ENCODE measurements at regions not wholly inside any gene's neighbourhood (a gene's known extent, or its start where the extent isn't known, plus 50 kb on each side); places are given as distances from the start of the nearest gene placed in this dataset.

GRCh38 chr11:24070435-24070834, 426.4 kb upstream of the LUZP2 start:
- intact Hi-C loops (cut with DNase I; ENCODE audit: low total_unique reads): no loop called here
- no peak overlapping the region for H3K27ac ChIP-seq
- no peaks in the 10 kb centered on the region for H3K9me3 ChIP-seq
- no peaks in the 10 kb centered on the region for H3K4me1 ChIP-seq
- H3K27me3 ChIP-seq: no peaks in the 10 kb centered on the region
- no peak for DNase-seq
- TF ChIP-seq, protein P1, sequence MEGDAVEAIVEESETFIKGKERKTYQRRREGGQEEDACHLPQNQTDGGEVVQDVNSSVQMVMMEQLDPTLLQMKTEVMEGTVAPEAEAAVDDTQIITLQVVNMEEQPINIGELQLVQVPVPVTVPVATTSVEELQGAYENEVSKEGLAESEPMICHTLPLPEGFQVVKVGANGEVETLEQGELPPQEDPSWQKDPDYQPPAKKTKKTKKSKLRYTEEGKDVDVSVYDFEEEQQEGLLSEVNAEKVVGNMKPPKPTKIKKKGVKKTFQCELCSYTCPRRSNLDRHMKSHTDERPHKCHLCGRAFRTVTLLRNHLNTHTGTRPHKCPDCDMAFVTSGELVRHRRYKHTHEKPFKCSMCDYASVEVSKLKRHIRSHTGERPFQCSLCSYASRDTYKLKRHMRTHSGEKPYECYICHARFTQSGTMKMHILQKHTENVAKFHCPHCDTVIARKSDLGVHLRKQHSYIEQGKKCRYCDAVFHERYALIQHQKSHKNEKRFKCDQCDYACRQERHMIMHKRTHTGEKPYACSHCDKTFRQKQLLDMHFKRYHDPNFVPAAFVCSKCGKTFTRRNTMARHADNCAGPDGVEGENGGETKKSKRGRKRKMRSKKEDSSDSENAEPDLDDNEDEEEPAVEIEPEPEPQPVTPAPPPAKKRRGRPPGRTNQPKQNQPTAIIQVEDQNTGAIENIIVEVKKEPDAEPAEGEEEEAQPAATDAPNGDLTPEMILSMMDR (IDR thresholded peaks at IDR 0.05): no peak
- H3K36me3 ChIP-seq: no peaks in the 10 kb centered on the region
- no peak overlapping the region for H3K4me3 ChIP-seq

GRCh38 chr11:24078018-24078417, 418.8 kb upstream of the LUZP2 start:
- H3K27ac ChIP-seq: no peak overlapping the region
- H3K9me3 ChIP-seq: no peaks in the 10 kb centered on the region
- no peaks in the 10 kb centered on the region for H3K27me3 ChIP-seq
- intact Hi-C loops (cut with DNase I; ENCODE audit: low total_unique reads): no loop called here
- no peak overlapping the region for H3K4me3 ChIP-seq
- H3K36me3 ChIP-seq: no peaks in the 10 kb centered on the region
- no peak for DNase-seq
- TF ChIP-seq, protein P1 (IDR thresholded peaks at IDR 0.05): no peak
- H3K4me1 ChIP-seq: no peaks in the 10 kb centered on the region

GRCh38 chr11:24082241-24082640, 414.6 kb upstream of the LUZP2 start:
- Histone ChIP-seq H3K27ac (no peak overlapping the region), H3K36me3 (no peaks in the 10 kb centered on the region), H3K9me3 (no peaks in the 10 kb centered on the region), H3K27me3 (no peaks in the 10 kb centered on the region), H3K4me1 (no peaks in the 10 kb centered on the region), H3K4me3 (no peak overlapping the region)
- DNase-seq: no peak
- intact Hi-C loops (cut with DNase I; ENCODE audit: low total_unique reads): no loop called here
- TF ChIP-seq, protein P1 (IDR thresholded peaks at IDR 0.05): no peak

DNA sequence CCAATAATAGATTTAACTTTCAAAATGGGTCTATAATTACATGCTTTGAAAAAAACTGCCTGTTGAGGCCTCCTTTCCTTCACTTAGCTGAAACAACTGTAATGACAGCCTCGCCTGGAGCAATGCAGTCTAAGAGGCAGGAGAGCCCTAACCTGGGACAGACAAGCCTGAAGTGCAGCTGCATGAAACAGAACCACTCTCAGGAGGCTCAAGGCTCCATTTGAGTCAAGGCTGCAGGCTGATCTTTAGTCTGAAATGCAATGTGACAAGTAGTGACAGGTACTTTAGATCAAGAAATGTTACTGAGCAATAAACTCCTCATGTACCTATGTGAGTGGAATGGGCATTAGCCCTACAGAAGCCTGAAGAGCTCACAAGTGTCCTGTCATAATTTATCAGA, 414.0 kb upstream of the LUZP2 start:
- Histone ChIP-seq H3K36me3 (no peaks in the 10 kb centered on the region), H3K4me1 (no peaks in the 10 kb centered on the region), H3K27me3 (no peaks in the 10 kb centered on the region), H3K9me3 (no peaks in the 10 kb centered on the region), H3K4me3 (no peak overlapping the region), H3K27ac (no peak overlapping the region)
- intact Hi-C loops (cut with DNase I; ENCODE audit: low total_unique reads): no loop called here
- no peak for DNase-seq
- TF ChIP-seq, protein P1 (IDR thresholded peaks at IDR 0.05): no peak

GRCh38 chr11:24084956-24085355, 411.9 kb upstream of the LUZP2 start:
- H3K36me3 ChIP-seq: no peaks in the 10 kb centered on the region
- intact Hi-C loops (cut with DNase I; ENCODE audit: low total_unique reads): no loop called here
- H3K4me1 ChIP-seq: no peaks in the 10 kb centered on the region
- DNase-seq: no peak
- H3K27ac ChIP-seq: no peak overlapping the region
- H3K4me3 ChIP-seq: no peak overlapping the region
- H3K9me3 ChIP-seq: no peaks in the 10 kb centered on the region
- H3K27me3 ChIP-seq: no peaks in the 10 kb centered on the region
- TF ChIP-seq, protein P1 (IDR thresholded peaks at IDR 0.05): no peak

- no peak for DNase-seq
- Histone ChIP-seq H3K36me3 (no peaks in the 10 kb centered on the region), H3K9me3 (no peaks in the 10 kb centered on the region), H3K4me1 (no peaks in the 10 kb centered on the region), H3K4me3 (no peak overlapping the region), H3K27ac (no peak overlapping the region), H3K27me3 (no peaks in the 10 kb centered on the region)
- TF ChIP-seq, protein P1 (IDR thresholded peaks at IDR 0.05): no peak
- intact Hi-C loops (cut with DNase I; ENCODE audit: low total_unique reads): no loop called here
These were observed 409.9 kb upstream of the LUZP2 start for GRCh38 chr11:24086921-24087320.

All from tibial artery (tissue), 4 donors.